Activated CD8-positive, alpha-beta memory T cell treated with anti-CD3 and anti-CD28 coated beads for 1 hour (primary cell): ENCODE measurements at regions not wholly inside any gene's neighbourhood (a gene's known extent, or its start where the extent isn't known, plus 50 kb on each side); places are given as distances from the start of the nearest gene placed in this dataset.

Source experiments
- DNase-seq, 2 donors: peaks; one replicate each; pipeline ENCODE4 v3.0.0-alpha.2; 2020; ENCODE audit warnings: low read depth in 1 of 2; ENCODE audit errors: extremely low read depth in 1 of 2

- DNase-seq: no peak
These were observed 200.5 kb upstream of the NLRP1 start for GRCh38 chr17:5784791-5785190.

GRCh38 chr17:5785338-5785737 lies 201.0 kb upstream of the NLRP1 start:
- no peak for DNase-seq

- no peak for DNase-seq
These were observed 201.7 kb upstream of the NLRP1 start for GRCh38 chr17:5785867-5786509.

- no peak for DNase-seq
These were observed 202.2 kb upstream of the NLRP1 start for GRCh38 chr17:5786510-5786875.

GRCh38 chr17:5788266-5788900 lies 204.1 kb upstream of the NLRP1 start:
- no peak for DNase-seq

- no peak for DNase-seq
These were observed 205.2 kb upstream of the NLRP1 start for GRCh38 chr17:5789528-5789927.

GRCh38 chr17:5793157-5793556 lies 208.8 kb upstream of the NLRP1 start:
- DNase-seq: no peak

- no peak for DNase-seq
These were observed 209.6 kb upstream of the NLRP1 start for GRCh38 chr17:5793899-5794298.

GRCh38 chr17:5794385-5794784 lies 210.1 kb upstream of the NLRP1 start:
- DNase-seq: no peak

GRCh38 chr17:5794881-5795506 lies 210.7 kb upstream of the NLRP1 start:
- DNase-seq: no peak

- DNase-seq: no peak
These were observed 213.2 kb upstream of the NLRP1 start for GRCh38 chr17:5797447-5798050.

- no peak for DNase-seq
These were observed 213.8 kb upstream of the NLRP1 start for GRCh38 chr17:5798094-5798493.

- DNase-seq: no peak
These were observed 215.8 kb upstream of the NLRP1 start for GRCh38 chr17:5800131-5800530.

- no peak for DNase-seq
These were observed 216.3 kb upstream of the NLRP1 start for GRCh38 chr17:5800646-5801045.

GRCh38 chr17:5804251-5804650 lies 219.9 kb upstream of the NLRP1 start:
- DNase-seq: no peak

GRCh38 chr17:5809056-5809455 lies 224.7 kb upstream of the NLRP1 start:
- no peak for DNase-seq

- no peak for DNase-seq
These were observed 225.4 kb upstream of the NLRP1 start for GRCh38 chr17:5809580-5810188.

- DNase-seq: no peak
These were observed 228.3 kb upstream of the NLRP1 start for GRCh38 chr17:5812590-5812989.

- DNase-seq: no peak
These were observed 229.0 kb upstream of the NLRP1 start for GRCh38 chr17:5813357-5813756.

- DNase-seq: no peak
These were observed 231.1 kb upstream of the NLRP1 start for GRCh38 chr17:5815396-5815795.

- DNase-seq: no peak
These were observed 232.3 kb upstream of the NLRP1 start for GRCh38 chr17:5816491-5817070.
